PC-9 (cell line): ENCODE measurements at regions not wholly inside any gene's neighbourhood (a gene's known extent, or its start where the extent isn't known, plus 50 kb on each side); places are given as distances from the start of the nearest gene placed in this dataset.

Experiments
- BruUV-seq: library from RNA; stranded (reverse); fragments of 400-500 nt; replicated peaks from 2 replicates; lab custom pipeline; 2021; lab: Mats Ljungman, UMichigan
- CTCF ChIA-PET: fragments of 300-600 bp; sonication (Branson Sonifier 250); formaldehyde crosslinking; loops from one replicate; lab custom pipeline; 2022; ENCODE audit warnings: antibody characterized with exemption; lab: Charles Lee
- POLR2A ChIA-PET: fragments of 300-600 bp; sonication (Branson Sonifier 250); formaldehyde crosslinking; loops from one replicate; lab custom pipeline; 2022; ENCODE audit warnings: antibody characterized with exemption; ENCODE audit not compliant: unreplicated experiment; lab: Charles Lee
- DNase-seq, 2 experiments: peaks; one replicate each; pipeline versions ENCODE4 v3.0.0 to v3.0.0-alpha.2; 2015 to 2022; ENCODE audit warnings: mixed read lengths in 1 of 2
- H2AFZ ChIP-seq: fragments of 200-600 bp; sonication (generic); 2 replicates; pipeline ENCODE4 v1.8.1; 2017; ENCODE audit warnings: antibody characterized with exemption
- H3F3A ChIP-seq: fragments of 200-600 bp; sonication (generic); 2 replicates; pipeline ENCODE4 v1.8.1; 2017; ENCODE audit warnings: antibody characterized with exemption, mild to moderate bottlenecking, low read depth; ENCODE audit not compliant: insufficient read depth
- H3K27ac ChIP-seq: fragments of 200-600 bp; sonication (generic); 2 replicates; pipeline ENCODE4 v1.6.1; 2016; ENCODE audit warnings: mixed run types
- H3K27me3 ChIP-seq: fragments of 200-600 bp; sonication (generic); 2 replicates; pipeline ENCODE4 v1.6.1; 2016; ENCODE audit warnings: low read depth, mixed run types; ENCODE audit not compliant: insufficient read depth
- H3K36me3 ChIP-seq: fragments of 200-600 bp; sonication (generic); 2 replicates; pipeline ENCODE4 v1.6.1; 2016; ENCODE audit warnings: low read depth, mixed run types
- H3K4me1 ChIP-seq: fragments of 200-600 bp; sonication (generic); replicated peaks from 2 replicates; pipeline ENCODE4 v1.6.1; 2016; ENCODE audit warnings: mixed run types; ENCODE audit not compliant: insufficient read depth
- H3K4me2 ChIP-seq: fragments of 200-600 bp; sonication (generic); 2 replicates; pipeline ENCODE4 v1.6.1; 2017; ENCODE audit warnings: mixed run types
- H3K4me3 ChIP-seq: fragments of 200-600 bp; sonication (generic); 2 replicates; pipeline ENCODE4 v1.6.1; 2016; ENCODE audit warnings: mixed run types
- H3K79me2 ChIP-seq: fragments of 200-600 bp; sonication (generic); 2 replicates; pipeline ENCODE4 v1.6.1; 2017; ENCODE audit warnings: low read depth, mixed run types
- H3K9me2 ChIP-seq: fragments of 200-600 bp; sonication (generic); 2 replicates; pipeline ENCODE4 v1.8.1; 2017; ENCODE audit warnings: mild to moderate bottlenecking; ENCODE audit not compliant: insufficient read depth
- H3K9me3 ChIP-seq: fragments of 200-600 bp; sonication (generic); 2 replicates; pipeline ENCODE4 v1.8.1; 2016; ENCODE audit warnings: low read depth; ENCODE audit not compliant: insufficient read depth
- H4K20me1 ChIP-seq: fragments of 200-600 bp; sonication (generic); 2 replicates; pipeline ENCODE4 v1.8.1; 2017; ENCODE audit not compliant: insufficient read depth
- CTCF ChIP-seq: fragments of 200-600 bp; sonication (generic); conservative IDR thresholded peaks from 2 replicates; pipeline ENCODE4 v1.6.1; 2017; ENCODE audit warnings: mixed run types, antibody characterized with exemption, mild to moderate bottlenecking, moderate library complexity
- EZH2 ChIP-seq: fragments of 200-600 bp; sonication (generic); IDR thresholded peaks from 2 replicates; pipeline ENCODE4 v1.8.0; 2017; ENCODE audit warnings: antibody characterized with exemption, low read depth
- intact Hi-C: fragments of 100-400 bp; cut with micrococcal nuclease; formaldehyde crosslinking; loops from one replicate; pipeline ENCODE4 v1.10.0; 2022; ENCODE audit not compliant: unreplicated experiment

GRCh38 chr13:106042996-106043581 is 492.4 kb downstream of the EFNB2 start:
- no TSS peak for BruUV-seq
- no peak overlapping the region for H3K4me3 ChIP-seq
- H3K4me1 ChIP-seq: 0 out of 2 replicates have a peak, but pooled peaks cover 4% of the 10 kb centered on the region
- no peak overlapping the region for H3K4me2 ChIP-seq
- no peaks in the 10 kb centered on the region for H3K36me3 ChIP-seq
- no peak overlapping the region for H3K27ac ChIP-seq
- intact Hi-C loops: no loop called here
- ChIA-PET CTCF (no interaction called here), POLR2A (no interaction called here)
- no peaks in the 10 kb centered on the region for H3F3A ChIP-seq
- H3K9me3 ChIP-seq: 0 out of 2 replicates have a peak, but pooled peaks cover 2% of the 10 kb centered on the region
- H4K20me1 ChIP-seq: no peaks in the 10 kb centered on the region
- TF ChIP-seq CTCF (no peak), EZH2 (no peak)
- no peaks in the 10 kb centered on the region for H3K79me2 ChIP-seq
- DNase-seq: no peak
- no peak overlapping the region for H2AFZ ChIP-seq
- no peaks in the 10 kb centered on the region for H3K27me3 ChIP-seq
- H3K9me2 ChIP-seq: no peaks in the 10 kb centered on the region

DNA sequence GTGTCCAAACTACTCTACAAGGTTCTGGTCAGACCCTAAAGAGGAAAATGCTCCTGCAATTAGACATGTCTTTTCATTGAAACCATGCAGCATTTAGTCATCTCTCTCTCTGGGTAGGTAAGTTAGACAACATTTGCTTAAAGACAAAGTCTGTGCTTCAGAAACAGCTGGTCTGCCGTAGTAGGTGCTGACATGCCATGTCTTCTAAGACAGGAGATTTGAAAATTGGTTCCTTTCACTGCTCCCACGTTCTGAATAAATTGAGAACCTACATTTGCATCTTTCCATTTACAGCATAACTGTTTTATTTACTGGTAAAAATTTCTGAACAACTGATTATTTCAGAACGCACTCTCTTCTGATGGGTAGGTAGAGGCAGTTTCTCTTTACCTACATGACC is 494.0 kb downstream of the EFNB2 start:
- no peak overlapping the region for H3K4me3 ChIP-seq
- intact Hi-C loops: no loop called here
- no peak overlapping the region for H3K27ac ChIP-seq
- CTCF ChIA-PET: no interaction called here
- H3K4me1 ChIP-seq: 0 out of 2 replicates have a peak, but pooled peaks cover 4% of the 10 kb centered on the region
- no peak for DNase-seq
- BruUV-seq: no TSS peak
- H3K4me2 ChIP-seq: no peak overlapping the region
- H3F3A ChIP-seq: no peaks in the 10 kb centered on the region
- POLR2A ChIA-PET: no interaction called here
- H4K20me1 ChIP-seq: no peaks in the 10 kb centered on the region
- H2AFZ ChIP-seq: no peak overlapping the region
- TF ChIP-seq CTCF: no peak
- no peak for TF ChIP-seq EZH2
- no peaks in the 10 kb centered on the region for H3K9me2 ChIP-seq
- no peaks in the 10 kb centered on the region for H3K79me2 ChIP-seq
- no peaks in the 10 kb centered on the region for H3K27me3 ChIP-seq
- 0 out of 2 replicates have a peak, but pooled peaks cover 2% of the 10 kb centered on the region for H3K9me3 ChIP-seq
- H3K36me3 ChIP-seq: no peaks in the 10 kb centered on the region

GRCh38 chr13:106038752-106039151 is 496.7 kb downstream of the EFNB2 start:
- POLR2A ChIA-PET: no interaction called here
- no peaks in the 10 kb centered on the region for H3K79me2 ChIP-seq
- no peak overlapping the region for H2AFZ ChIP-seq
- no peak for TF ChIP-seq CTCF
- no peak for TF ChIP-seq EZH2
- CTCF ChIA-PET: no interaction called here
- DNase-seq: peak in 1 of 2 experiments; percentile 50
- H3K9me3 ChIP-seq: 0 out of 2 replicates have a peak, but pooled peaks cover 2% of the 10 kb centered on the region
- H4K20me1 ChIP-seq: no peaks in the 10 kb centered on the region
- 0 out of 2 replicates have a peak, but pooled peaks cover 4% of the 10 kb centered on the region for H3K4me1 ChIP-seq
- intact Hi-C loops: no loop called here
- H3K36me3 ChIP-seq: no peaks in the 10 kb centered on the region
- H3K9me2 ChIP-seq: no peaks in the 10 kb centered on the region
- no peaks in the 10 kb centered on the region for H3K27me3 ChIP-seq
- H3F3A ChIP-seq: no peaks in the 10 kb centered on the region
- no TSS peak for BruUV-seq
- no peak overlapping the region for H3K4me2 ChIP-seq
- no peak overlapping the region for H3K4me3 ChIP-seq
- H3K27ac ChIP-seq: no peak overlapping the region
